Fibroblast of villous mesenchyme (primary cell): ENCODE measurements at regions not wholly inside any gene's neighbourhood (a gene's known extent, or its start where the extent isn't known, plus 50 kb on each side); places are given as distances from the start of the nearest gene placed in this dataset.

ENCODE experiments used
- DNase-seq: peaks from one replicate; pipeline ENCODE4 v3.0.0-alpha.2; 2010; ENCODE audit warnings: low read depth
- H3K4me3 ChIP-seq: 2 replicates; pipeline ENCODE4 v1.5.1; 2011; ENCODE audit warnings: low read depth, mild to moderate bottlenecking, low read length
- CTCF ChIP-seq: IDR thresholded peaks from 2 replicates; pipeline ENCODE4 v1.5.1; 2012; ENCODE audit warnings: low read depth, mild to moderate bottlenecking, low read length; ENCODE audit not compliant: insufficient read depth

GRCh38 chrX:39499996-39500395 lies 597.8 kb downstream of the BCOR start:
- no peak for TF ChIP-seq CTCF
- DNase-seq = no peak

GRCh38 chrX:39501822-39502221 lies 595.9 kb downstream of the BCOR start:
- no peak for DNase-seq
- H3K4me3 ChIP-seq = no peak overlapping the region
- TF ChIP-seq CTCF = no peak

More at GRCh38 chrX:39499996-39500395, 597.8 kb downstream of the BCOR start:
- H3K4me3 ChIP-seq = no peak overlapping the region

DNA sequence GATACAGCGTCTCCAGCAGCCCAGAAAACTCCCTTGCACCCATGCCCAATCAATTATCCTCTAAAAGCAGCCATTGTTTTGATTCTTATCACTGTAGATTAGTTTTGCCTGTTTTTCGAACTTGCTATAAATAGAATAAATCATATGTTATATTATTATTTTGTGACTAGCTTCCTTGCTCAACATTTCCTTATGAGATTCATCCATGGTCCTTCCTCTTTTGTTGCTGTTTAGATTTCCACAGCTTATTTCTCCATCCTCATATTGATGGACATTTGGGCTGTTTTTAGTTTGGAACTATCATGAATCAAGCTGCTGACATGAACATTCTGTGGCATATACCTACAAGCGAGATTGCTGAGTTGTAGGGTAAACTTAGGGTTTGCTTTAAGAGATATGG lies 595.3 kb downstream of the BCOR start:
- no peak overlapping the region for H3K4me3 ChIP-seq
- no peak for DNase-seq

GRCh38 chrX:39504227-39504626 lies 593.5 kb downstream of the BCOR start:
- no peak for DNase-seq
- no peak overlapping the region for H3K4me3 ChIP-seq
- TF ChIP-seq CTCF = no peak

More for the DNA sequence above, 595.3 kb downstream of the BCOR start:
- no peak for TF ChIP-seq CTCF

GRCh38 chrX:39504850-39505259 lies 592.9 kb downstream of the BCOR start:
- no peak overlapping the region for H3K4me3 ChIP-seq
- no peak for TF ChIP-seq CTCF
- no peak for DNase-seq

- no peak for TF ChIP-seq CTCF
- no peak overlapping the region for H3K4me3 ChIP-seq
- DNase-seq = no peak
These were observed 591.6 kb downstream of the BCOR start for GRCh38 chrX:39506131-39506530.

DNA sequence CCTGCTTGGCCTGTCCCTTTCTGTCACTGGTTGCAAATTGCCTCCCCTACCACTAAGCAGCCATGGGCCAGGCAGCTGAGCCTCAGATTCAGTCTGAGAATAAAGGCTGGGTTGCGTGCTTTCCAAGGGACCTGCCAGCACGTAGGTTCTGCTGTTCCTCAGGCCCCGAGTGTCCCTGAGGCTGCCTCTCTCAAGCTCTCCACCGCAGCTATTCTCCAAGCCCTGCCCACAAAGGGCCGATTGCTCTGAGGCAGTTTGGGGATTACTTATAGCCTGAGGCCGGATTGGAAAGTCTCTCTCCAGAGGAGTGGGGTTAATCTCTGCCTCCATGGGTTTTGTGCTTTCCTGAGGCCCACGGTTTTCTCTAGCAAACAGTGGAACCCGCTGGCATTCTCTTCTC lies 590.7 kb downstream of the BCOR start:
- no peak for TF ChIP-seq CTCF
- H3K4me3 ChIP-seq = no peak overlapping the region
- no peak for DNase-seq
